Fibroblast of lung (primary cell): ENCODE measurements at regions not wholly inside any gene's neighbourhood (a gene's known extent, or its start where the extent isn't known, plus 50 kb on each side); places are given as distances from the start of the nearest gene placed in this dataset.

Experiments
- DNase-seq, 2 donors: peaks; one replicate each; pipeline versions ENCODE4 v3.0.0 to v3.0.0-alpha.2; 2010; ENCODE audit warnings: low read depth in 2 of 2
- H2AFZ ChIP-seq: 2 replicates; pipeline ENCODE4 v1.5.1; 2012; ENCODE audit warnings: low read length, control low read depth, inconsistent platforms
- H3K27ac ChIP-seq: 2 replicates; pipeline ENCODE4 v1.5.1; 2011; ENCODE audit warnings: low read length, control low read depth; ENCODE audit not compliant: insufficient read depth
- H3K27me3 ChIP-seq: 2 replicates; pipeline ENCODE4 v1.5.1; 2011; ENCODE audit warnings: mild to moderate bottlenecking, low read length; ENCODE audit not compliant: control insufficient read depth, insufficient read depth
- H3K36me3 ChIP-seq: 2 replicates; pipeline ENCODE4 v1.5.1; 2011; ENCODE audit warnings: low read length; ENCODE audit not compliant: control insufficient read depth, insufficient read depth
- H3K4me1 ChIP-seq: 2 replicates; pipeline ENCODE4 v1.5.1; 2011; ENCODE audit warnings: low read length; ENCODE audit not compliant: control insufficient read depth, insufficient read depth; ENCODE audit errors: extremely low read depth
- H3K4me2 ChIP-seq: 2 replicates; pipeline ENCODE4 v1.5.1; 2011; ENCODE audit warnings: low read length, control low read depth; ENCODE audit not compliant: insufficient read depth; ENCODE audit errors: extremely low read depth
- H3K4me3 ChIP-seq, 4 experiments: fragments of 200-600 bp in 1 of 4; sonication (generic) in 1 of 4; replicated peaks in 1 of 4; 2 replicates each; pipeline ENCODE4 v1.5.1; 2011 to 2016; ENCODE audit warnings: low read length in 4 of 4, low read depth in 3 of 4, mild to moderate bottlenecking in 3 of 4, control low read depth in 2 of 4, inconsistent platforms in 1 of 4, mixed read lengths in 1 of 4; ENCODE audit not compliant: insufficient read depth in 1 of 4; ENCODE audit errors: control extremely low read depth in 1 of 4
- H3K79me2 ChIP-seq: 2 replicates; pipeline ENCODE4 v1.5.1; 2012; ENCODE audit warnings: mild to moderate bottlenecking, low read length, inconsistent platforms; ENCODE audit not compliant: control insufficient read depth, insufficient read depth
- H3K9ac ChIP-seq: 2 replicates; pipeline ENCODE4 v1.5.1; 2011; ENCODE audit warnings: mild to moderate bottlenecking, low read length, control low read depth; ENCODE audit not compliant: insufficient read depth
- H3K9me3 ChIP-seq: 2 replicates; pipeline ENCODE4 v1.5.1; 2012; ENCODE audit warnings: low read depth, low read length; ENCODE audit not compliant: control insufficient read depth, insufficient read depth
- H4K20me1 ChIP-seq: 2 replicates; pipeline ENCODE4 v1.5.1; 2011; ENCODE audit warnings: low read length; ENCODE audit not compliant: control insufficient read depth, insufficient read depth; ENCODE audit errors: extremely low read depth
- EZH2 ChIP-seq: IDR thresholded peaks from 2 replicates; pipeline ENCODE4 v1.5.1; 2012; ENCODE audit warnings: low read length, control low read depth, mild to moderate bottlenecking; ENCODE audit errors: missing control alignments
- TF ChIP-seq, protein P1 (sequence below), 2 donors: IDR thresholded peaks in 1 of 2; conservative IDR thresholded peaks in 1 of 2; 1 replicate in 1 of 2; 2 replicates in 1 of 2; pipeline ENCODE4 v1.5.1; 2011 to 2012; ENCODE audit warnings: low read length in 2 of 2, control low read depth in 1 of 2, inconsistent platforms in 1 of 2, low read depth in 1 of 2, mild to moderate bottlenecking in 1 of 2

DNA sequence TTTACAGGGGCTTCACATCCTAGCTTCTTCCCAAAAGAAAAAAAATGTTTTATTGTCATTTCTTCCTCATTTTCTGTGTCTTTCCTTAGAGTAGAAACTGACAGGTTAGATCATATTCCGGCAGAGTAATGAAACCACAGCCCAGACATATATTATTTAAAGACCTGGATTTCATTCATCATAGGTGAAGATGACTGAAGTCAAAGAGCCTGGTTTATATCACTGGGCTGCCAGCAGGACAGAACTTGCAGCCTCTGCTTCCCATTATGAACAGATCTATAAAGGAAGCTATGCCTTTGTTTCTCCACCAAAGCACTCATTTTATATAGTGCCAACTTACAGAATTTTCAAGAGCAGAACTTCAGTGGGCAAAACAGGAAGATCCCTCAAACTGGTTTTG is 137.9 kb downstream of the METTL4 start:
- H3K4me1 ChIP-seq = no peaks in the 10 kb centered on the region
- H3K4me2 ChIP-seq = no peak overlapping the region
- no peaks in the 10 kb centered on the region for H3K27me3 ChIP-seq
- no peaks in the 10 kb centered on the region for H3K36me3 ChIP-seq
- H3K4me3 ChIP-seq = no peak overlapping the region
- no peak for DNase-seq
- no peak overlapping the region for H2AFZ ChIP-seq
- no peak overlapping the region for H3K27ac ChIP-seq
- no peaks in the 10 kb centered on the region for H3K9me3 ChIP-seq
- no peaks in the 10 kb centered on the region for H3K79me2 ChIP-seq
- TF ChIP-seq, protein P1, sequence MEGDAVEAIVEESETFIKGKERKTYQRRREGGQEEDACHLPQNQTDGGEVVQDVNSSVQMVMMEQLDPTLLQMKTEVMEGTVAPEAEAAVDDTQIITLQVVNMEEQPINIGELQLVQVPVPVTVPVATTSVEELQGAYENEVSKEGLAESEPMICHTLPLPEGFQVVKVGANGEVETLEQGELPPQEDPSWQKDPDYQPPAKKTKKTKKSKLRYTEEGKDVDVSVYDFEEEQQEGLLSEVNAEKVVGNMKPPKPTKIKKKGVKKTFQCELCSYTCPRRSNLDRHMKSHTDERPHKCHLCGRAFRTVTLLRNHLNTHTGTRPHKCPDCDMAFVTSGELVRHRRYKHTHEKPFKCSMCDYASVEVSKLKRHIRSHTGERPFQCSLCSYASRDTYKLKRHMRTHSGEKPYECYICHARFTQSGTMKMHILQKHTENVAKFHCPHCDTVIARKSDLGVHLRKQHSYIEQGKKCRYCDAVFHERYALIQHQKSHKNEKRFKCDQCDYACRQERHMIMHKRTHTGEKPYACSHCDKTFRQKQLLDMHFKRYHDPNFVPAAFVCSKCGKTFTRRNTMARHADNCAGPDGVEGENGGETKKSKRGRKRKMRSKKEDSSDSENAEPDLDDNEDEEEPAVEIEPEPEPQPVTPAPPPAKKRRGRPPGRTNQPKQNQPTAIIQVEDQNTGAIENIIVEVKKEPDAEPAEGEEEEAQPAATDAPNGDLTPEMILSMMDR (conservative IDR thresholded peaks at IDR 0.05 in 1 of 2, IDR thresholded peaks at IDR 0.05 in 1 of 2; ENCODE audit: low read depth in 1 of 2, low read length in 2 of 2) = no peak
- no peak for TF ChIP-seq EZH2
- H4K20me1 ChIP-seq = no peaks in the 10 kb centered on the region
- no peak overlapping the region for H3K9ac ChIP-seq

DNA sequence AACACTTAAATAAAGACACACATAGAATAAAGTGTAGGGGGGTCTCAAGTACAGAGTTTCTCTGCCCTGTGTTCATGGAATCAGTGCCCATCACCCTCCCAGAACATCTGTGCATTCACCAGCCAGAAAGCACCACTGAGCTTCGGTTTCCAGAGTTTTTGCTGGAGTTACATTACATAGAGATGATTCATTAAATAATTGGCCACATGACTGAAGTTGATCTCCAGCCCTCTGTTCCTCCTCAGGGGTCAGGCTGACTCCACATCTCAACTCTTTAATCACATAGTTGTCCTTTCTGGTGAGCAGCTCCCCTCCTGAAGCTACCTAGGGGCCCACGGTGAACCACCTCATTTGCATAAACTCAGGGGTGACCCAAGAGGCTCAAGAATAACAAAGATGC is 129.8 kb downstream of the METTL4 start:
- Histone ChIP-seq H2AFZ (no peak overlapping the region), H3K4me1 (no peaks in the 10 kb centered on the region), H3K9ac (no peak overlapping the region), H3K27ac (no peak overlapping the region), H3K9me3 (no peaks in the 10 kb centered on the region), H3K27me3 (no peaks in the 10 kb centered on the region), H3K79me2 (no peaks in the 10 kb centered on the region), H4K20me1 (no peaks in the 10 kb centered on the region), H3K36me3 (no peaks in the 10 kb centered on the region), H3K4me3 (no peak overlapping the region), H3K4me2 (no peak overlapping the region)
- peak in 1 of 2 donors; percentile 62 for DNase-seq
- no peak for TF ChIP-seq EZH2
- TF ChIP-seq, protein P1 (conservative IDR thresholded peaks at IDR 0.05 in 1 of 2, IDR thresholded peaks at IDR 0.05 in 1 of 2; ENCODE audit: low read depth in 1 of 2, low read length in 2 of 2) = no peak

DNA sequence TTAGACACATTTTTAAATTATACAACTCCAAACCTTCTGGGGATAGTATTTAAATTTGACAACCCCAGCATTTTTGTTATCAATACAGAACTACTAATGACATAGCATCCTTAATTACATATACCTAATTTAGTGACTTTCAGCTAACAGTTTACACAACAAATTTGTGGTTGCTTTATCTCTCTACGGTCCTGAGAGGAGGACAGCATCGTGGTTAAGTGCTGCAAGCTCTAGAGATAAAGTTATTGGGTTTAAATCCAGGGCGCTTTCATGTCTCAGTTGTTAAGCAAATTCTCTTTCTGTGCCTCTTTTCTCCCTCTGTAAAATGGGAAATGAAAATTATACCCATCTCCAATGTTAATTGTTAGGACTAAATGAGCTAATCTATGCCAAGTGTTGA is 129.3 kb downstream of the METTL4 start:
- no peak overlapping the region for H3K9ac ChIP-seq
- H2AFZ ChIP-seq = no peak overlapping the region
- no peaks in the 10 kb centered on the region for H3K9me3 ChIP-seq
- no peak overlapping the region for H3K27ac ChIP-seq
- TF ChIP-seq EZH2 = no peak
- TF ChIP-seq, protein P1 (conservative IDR thresholded peaks at IDR 0.05 in 1 of 2, IDR thresholded peaks at IDR 0.05 in 1 of 2; ENCODE audit: low read depth in 1 of 2, low read length in 2 of 2) = no peak
- no peaks in the 10 kb centered on the region for H4K20me1 ChIP-seq
- H3K4me2 ChIP-seq = no peak overlapping the region
- no peak overlapping the region for H3K4me3 ChIP-seq
- no peaks in the 10 kb centered on the region for H3K79me2 ChIP-seq
- H3K4me1 ChIP-seq = no peaks in the 10 kb centered on the region
- H3K27me3 ChIP-seq = no peaks in the 10 kb centered on the region
- DNase-seq = peak in 1 of 2 donors; percentile 19
- H3K36me3 ChIP-seq = no peaks in the 10 kb centered on the region
